SK-N-SH treated with all-trans-retinoic acid at 6 μM for 48 hours (cell line): ENCODE measurements at regions not wholly inside any gene's neighbourhood (a gene's known extent, or its start where the extent isn't known, plus 50 kb on each side); places are given as distances from the start of the nearest gene placed in this dataset.

Experiments used
- ATAC-seq: fragments of 200-7000 bp; cut with Tn5 transposase; 3 replicates; pipeline ENCODE4 v1.9.1; 2020; ENCODE audit warnings: mild to moderate bottlenecking, moderate library complexity
- BACH2 ChIP-seq: fragments of 250-450 bp; sonication (Bioruptor Pico); IDR thresholded peaks from 2 replicates; pipeline ENCODE4 v1.9.0; 2021; ENCODE audit warnings: mild to moderate bottlenecking, borderline replicate concordance
- CSDC2 ChIP-seq: fragments of 250-450 bp; sonication (Bioruptor Pico); IDR thresholded peaks from 2 replicates; pipeline ENCODE4 v1.5.0; 2020; ENCODE audit warnings: mild to moderate bottlenecking, moderate library complexity
- ESRRG ChIP-seq: fragments of 250-450 bp; sonication (Bioruptor Pico); IDR thresholded peaks from 2 replicates; pipeline ENCODE4 v1.6.1; 2021; ENCODE audit warnings: mild to moderate bottlenecking
- GLIS3 ChIP-seq: fragments of 250-450 bp; sonication (Bioruptor Pico); IDR thresholded peaks from 2 replicates; pipeline ENCODE4 v1.5.0; 2020; ENCODE audit warnings: mild to moderate bottlenecking, moderate library complexity
- ISL1 ChIP-seq: fragments of 250-450 bp; sonication (Bioruptor Pico); IDR thresholded peaks from 2 replicates; pipeline ENCODE4 v2.1.2; 2022; ENCODE audit warnings: mild to moderate bottlenecking, moderate library complexity
- OSR1 ChIP-seq: fragments of 250-450 bp; sonication (Bioruptor Pico); IDR thresholded peaks from 2 replicates; pipeline ENCODE4 v1.8.0; 2022; ENCODE audit warnings: moderate library complexity, mild to moderate bottlenecking, inconsistent platforms
- PPARA ChIP-seq: fragments of 250-450 bp; sonication (Bioruptor Pico); IDR thresholded peaks from 2 replicates; pipeline ENCODE4 v1.5.0; 2020; ENCODE audit warnings: mild to moderate bottlenecking, borderline replicate concordance
- RARB ChIP-seq: fragments of 250-450 bp; sonication (Bioruptor Pico); IDR thresholded peaks from 2 replicates; pipeline ENCODE4 v1.8.0; 2021; ENCODE audit warnings: mild to moderate bottlenecking, moderate library complexity
- SNAI2 ChIP-seq: fragments of 250-450 bp; sonication (Bioruptor Pico); IDR thresholded peaks from 2 replicates; pipeline ENCODE4 v1.5.0; 2020; ENCODE audit warnings: mild to moderate bottlenecking, moderate library complexity
- TOX ChIP-seq: fragments of 250-450 bp; sonication (Bioruptor Pico); IDR thresholded peaks from 2 replicates; pipeline ENCODE4 v1.8.0; 2021; ENCODE audit warnings: mild to moderate bottlenecking, moderate library complexity, borderline replicate concordance
- ZC3H10 ChIP-seq: fragments of 250-450 bp; sonication (Bioruptor Pico); IDR thresholded peaks from 2 replicates; pipeline ENCODE4 v1.5.1; 2021; ENCODE audit warnings: mild to moderate bottlenecking, moderate library complexity
- ZFP3 ChIP-seq: fragments of 250-450 bp; sonication (Bioruptor Pico); IDR thresholded peaks from 2 replicates; pipeline ENCODE4 v1.5.0; 2020; ENCODE audit warnings: mild to moderate bottlenecking, moderate library complexity
- ZFP30 ChIP-seq: fragments of 450-650 bp; formaldehyde crosslinking; IDR thresholded peaks from 2 replicates; pipeline ENCODE4 v1.5.0; 2022; ENCODE audit warnings: mild to moderate bottlenecking, moderate library complexity
- ZNF565 ChIP-seq: fragments of 450-650 bp; formaldehyde crosslinking; conservative IDR thresholded peaks from 2 replicates; pipeline ENCODE4 v1.5.0; 2020; ENCODE audit warnings: low read depth, mild to moderate bottlenecking, moderate library complexity
- ZNF70 ChIP-seq: fragments of 450-650 bp; formaldehyde crosslinking; IDR thresholded peaks from 2 replicates; pipeline ENCODE4 v1.5.0; 2020; ENCODE audit warnings: mild to moderate bottlenecking, moderate library complexity
- ZNF8 ChIP-seq: fragments of 450-650 bp; formaldehyde crosslinking; IDR thresholded peaks from 2 replicates; pipeline ENCODE4 v1.5.0; 2020; ENCODE audit warnings: mild to moderate bottlenecking, moderate library complexity
- TF ChIP-seq, protein P1 (sequence below): fragments of 250-450 bp; sonication (Bioruptor Pico); IDR thresholded peaks from 2 replicates; pipeline ENCODE4 v1.8.0; 2021; ENCODE audit warnings: low read depth, mild to moderate bottlenecking, moderate library complexity, borderline replicate concordance
- TF ChIP-seq, protein P2 (sequence below): fragments of 250-450 bp; sonication (Bioruptor Pico); IDR thresholded peaks from 2 replicates; pipeline ENCODE4 v1.5.1; 2020; ENCODE audit warnings: low read depth, mild to moderate bottlenecking, moderate library complexity
- TF ChIP-seq, protein P3 (sequence below): fragments of 250-450 bp; sonication (Bioruptor Pico); IDR thresholded peaks from 2 replicates; pipeline ENCODE4 v1.5.0; 2020; ENCODE audit warnings: mild to moderate bottlenecking, moderate library complexity

DNA sequence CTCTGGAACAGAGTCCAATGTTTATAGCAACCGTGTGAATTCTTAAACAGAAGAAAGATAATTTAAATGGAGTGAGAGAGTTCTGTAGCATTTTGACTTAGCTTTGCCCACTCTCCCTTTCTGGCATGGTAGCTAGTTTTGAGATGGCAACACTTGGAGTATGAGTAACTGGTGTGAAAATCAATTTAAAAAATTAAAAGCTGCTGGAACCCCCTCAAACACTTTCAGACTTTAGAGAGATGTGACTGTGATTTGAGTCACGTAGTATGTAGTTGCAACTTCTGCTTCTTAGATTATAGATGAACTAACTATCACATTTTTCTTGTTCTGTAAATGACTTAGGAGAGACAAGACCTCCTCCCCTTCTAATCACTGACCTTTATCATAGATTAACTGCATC, 2309.5 kb upstream of the C9orf72 start (continued):
- no peak for TF ChIP-seq TOX
- TF ChIP-seq ZNF8 (CRISPR knock-in tag), result no peak
- no peak for TF ChIP-seq ZFP3 (CRISPR knock-in tag)
- TF ChIP-seq CSDC2 (CRISPR knock-in tag), result no peak

DNA sequence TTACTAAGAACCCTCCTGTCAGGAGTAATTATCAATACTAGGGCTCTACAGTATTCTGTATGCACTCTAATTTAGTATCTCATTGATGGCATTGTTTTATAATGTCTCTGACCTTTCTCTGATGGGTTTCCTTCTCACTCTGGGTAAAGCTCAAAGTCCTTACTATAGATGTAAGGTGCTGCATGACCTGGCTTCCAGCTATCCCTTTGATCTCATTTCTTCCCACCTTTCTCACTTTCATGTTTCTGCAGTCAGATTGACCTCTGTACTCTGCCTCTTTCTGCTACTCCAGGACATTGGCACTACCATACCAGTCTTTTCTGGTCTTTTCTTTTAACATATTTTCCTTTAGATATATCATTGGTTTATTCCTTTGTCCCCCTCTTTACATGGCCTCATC, 2332.8 kb upstream of the C9orf72 start:
- no peak for ATAC-seq
- TF ChIP-seq, protein P1, sequence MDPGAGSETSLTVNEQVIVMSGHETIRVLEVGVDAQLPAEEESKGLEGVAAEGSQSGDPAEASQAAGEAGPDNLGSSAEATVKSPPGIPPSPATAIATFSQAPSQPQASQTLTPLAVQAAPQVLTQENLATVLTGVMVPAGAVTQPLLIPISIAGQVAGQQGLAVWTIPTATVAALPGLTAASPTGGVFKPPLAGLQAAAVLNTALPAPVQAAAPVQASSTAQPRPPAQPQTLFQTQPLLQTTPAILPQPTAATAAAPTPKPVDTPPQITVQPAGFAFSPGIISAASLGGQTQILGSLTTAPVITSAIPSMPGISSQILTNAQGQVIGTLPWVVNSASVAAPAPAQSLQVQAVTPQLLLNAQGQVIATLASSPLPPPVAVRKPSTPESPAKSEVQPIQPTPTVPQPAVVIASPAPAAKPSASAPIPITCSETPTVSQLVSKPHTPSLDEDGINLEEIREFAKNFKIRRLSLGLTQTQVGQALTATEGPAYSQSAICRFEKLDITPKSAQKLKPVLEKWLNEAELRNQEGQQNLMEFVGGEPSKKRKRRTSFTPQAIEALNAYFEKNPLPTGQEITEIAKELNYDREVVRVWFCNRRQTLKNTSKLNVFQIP (CRISPR knock-in tag), result no peak
- TF ChIP-seq PPARA (CRISPR knock-in tag) (no peak), ZNF565 (CRISPR knock-in tag) (no peak), SNAI2 (no peak), ISL1 (CRISPR knock-in tag) (no peak), ZNF8 (CRISPR knock-in tag) (no peak), ESRRG (CRISPR knock-in tag) (no peak), OSR1 (CRISPR knock-in tag) (no peak), ZC3H10 (CRISPR knock-in tag) (no peak), CSDC2 (CRISPR knock-in tag) (no peak), BACH2 (CRISPR knock-in tag) (no peak), ZFP30 (no peak), ZNF70 (no peak), ZFP3 (CRISPR knock-in tag) (no peak)
- TF ChIP-seq, protein P2, sequence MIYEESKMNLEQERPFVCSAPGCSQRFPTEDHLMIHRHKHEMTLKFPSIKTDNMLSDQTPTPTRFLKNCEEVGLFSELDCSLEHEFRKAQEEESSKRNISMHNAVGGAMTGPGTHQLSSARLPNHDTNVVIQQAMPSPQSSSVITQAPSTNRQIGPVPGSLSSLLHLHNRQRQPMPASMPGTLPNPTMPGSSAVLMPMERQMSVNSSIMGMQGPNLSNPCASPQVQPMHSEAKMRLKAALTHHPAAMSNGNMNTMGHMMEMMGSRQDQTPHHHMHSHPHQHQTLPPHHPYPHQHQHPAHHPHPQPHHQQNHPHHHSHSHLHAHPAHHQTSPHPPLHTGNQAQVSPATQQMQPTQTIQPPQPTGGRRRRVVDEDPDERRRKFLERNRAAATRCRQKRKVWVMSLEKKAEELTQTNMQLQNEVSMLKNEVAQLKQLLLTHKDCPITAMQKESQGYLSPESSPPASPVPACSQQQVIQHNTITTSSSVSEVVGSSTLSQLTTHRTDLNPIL, result no peak
- TF ChIP-seq, protein P3, sequence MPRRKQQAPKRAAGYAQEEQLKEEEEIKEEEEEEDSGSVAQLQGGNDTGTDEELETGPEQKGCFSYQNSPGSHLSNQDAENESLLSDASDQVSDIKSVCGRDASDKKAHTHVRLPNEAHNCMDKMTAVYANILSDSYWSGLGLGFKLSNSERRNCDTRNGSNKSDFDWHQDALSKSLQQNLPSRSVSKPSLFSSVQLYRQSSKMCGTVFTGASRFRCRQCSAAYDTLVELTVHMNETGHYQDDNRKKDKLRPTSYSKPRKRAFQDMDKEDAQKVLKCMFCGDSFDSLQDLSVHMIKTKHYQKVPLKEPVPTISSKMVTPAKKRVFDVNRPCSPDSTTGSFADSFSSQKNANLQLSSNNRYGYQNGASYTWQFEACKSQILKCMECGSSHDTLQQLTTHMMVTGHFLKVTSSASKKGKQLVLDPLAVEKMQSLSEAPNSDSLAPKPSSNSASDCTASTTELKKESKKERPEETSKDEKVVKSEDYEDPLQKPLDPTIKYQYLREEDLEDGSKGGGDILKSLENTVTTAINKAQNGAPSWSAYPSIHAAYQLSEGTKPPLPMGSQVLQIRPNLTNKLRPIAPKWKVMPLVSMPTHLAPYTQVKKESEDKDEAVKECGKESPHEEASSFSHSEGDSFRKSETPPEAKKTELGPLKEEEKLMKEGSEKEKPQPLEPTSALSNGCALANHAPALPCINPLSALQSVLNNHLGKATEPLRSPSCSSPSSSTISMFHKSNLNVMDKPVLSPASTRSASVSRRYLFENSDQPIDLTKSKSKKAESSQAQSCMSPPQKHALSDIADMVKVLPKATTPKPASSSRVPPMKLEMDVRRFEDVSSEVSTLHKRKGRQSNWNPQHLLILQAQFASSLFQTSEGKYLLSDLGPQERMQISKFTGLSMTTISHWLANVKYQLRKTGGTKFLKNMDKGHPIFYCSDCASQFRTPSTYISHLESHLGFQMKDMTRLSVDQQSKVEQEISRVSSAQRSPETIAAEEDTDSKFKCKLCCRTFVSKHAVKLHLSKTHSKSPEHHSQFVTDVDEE, result no peak

DNA sequence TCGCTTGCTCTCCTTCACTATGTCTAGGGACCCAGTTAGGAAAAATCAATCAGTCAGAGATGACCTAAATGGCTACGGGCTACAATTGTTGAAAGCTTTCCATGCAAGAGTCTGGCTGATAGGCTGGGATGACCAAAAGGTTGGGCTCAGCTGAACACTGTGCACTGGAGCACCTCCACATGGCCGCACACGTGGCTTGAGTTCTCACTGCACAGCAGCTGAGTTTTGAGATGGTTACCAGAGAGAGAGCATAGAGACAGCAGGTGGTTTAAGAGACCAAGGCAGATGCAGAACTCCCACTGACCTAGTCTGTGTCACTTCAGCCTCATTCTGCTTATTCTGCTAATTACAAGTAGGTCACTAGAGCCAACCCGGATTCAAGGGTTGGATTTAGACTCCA, 2354.8 kb upstream of the C9orf72 start:
- no peak for ATAC-seq
- TF ChIP-seq, protein P1 (CRISPR knock-in tag), result no peak
- TF ChIP-seq, protein P3, result no peak
- TF ChIP-seq PPARA (CRISPR knock-in tag), result no peak
- no peak for TF ChIP-seq SNAI2

DNA sequence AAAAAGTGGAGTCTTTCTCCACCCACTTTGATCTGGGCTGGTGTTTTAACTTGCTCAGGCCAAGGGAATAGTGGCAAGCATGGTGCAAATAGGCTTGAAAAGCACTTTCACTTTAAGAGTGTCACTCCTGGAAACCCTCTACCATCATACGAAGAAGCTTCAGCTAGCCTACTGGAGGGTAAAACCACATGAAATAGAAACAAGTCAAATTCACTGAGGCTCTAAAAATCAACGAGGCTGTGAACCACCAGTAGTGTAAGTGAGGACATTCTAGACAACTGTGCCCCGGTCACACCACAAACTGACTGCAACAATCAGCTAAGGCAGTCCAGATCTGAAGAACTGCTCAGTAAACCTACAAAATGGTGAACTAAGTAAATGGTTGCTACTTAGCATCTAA, 2366.3 kb upstream of the C9orf72 start:
- no peak for TF ChIP-seq GLIS3 (CRISPR knock-in tag)
- TF ChIP-seq ESRRG (CRISPR knock-in tag), result no peak
- TF ChIP-seq, protein P3, result no peak
- no peak for TF ChIP-seq RARB (CRISPR knock-in tag)
- no peak for TF ChIP-seq PPARA (CRISPR knock-in tag)
- TF ChIP-seq SNAI2, result no peak
- TF ChIP-seq TOX, result no peak
- ATAC-seq, result no peak
